ENCODE measurements at regions not wholly inside any gene's neighbourhood (a gene's known extent, or its start where the extent isn't known, plus 50 kb on each side); places are given as distances from the start of the nearest gene placed in this dataset.
"Not testable (repeated sequence)": the region's sequence is repeated elsewhere in the genome, so short reads cannot be mapped to it uniquely, and the experiment has no call there.

GRCh38 chr2:129829588-129829987, 149.9 kb upstream of the RAB6C start:
- DNase-seq (ENCODE audit: low spot score) = no peak

GRCh38 chr2:129831018-129831417, 148.4 kb upstream of the RAB6C start:
- no peak for DNase-seq (ENCODE audit: low spot score)

- DNase-seq (ENCODE audit: low spot score) = not testable (repeated sequence)
Measured at GRCh38 chr2:129833465-129833864, 146.0 kb upstream of the RAB6C start.

GRCh38 chr2:129847043-129847442, 132.4 kb upstream of the RAB6C start:
- no peak for DNase-seq (ENCODE audit: low spot score)

GRCh38 chr2:129849559-129850160, 129.8 kb upstream of the RAB6C start:
- peak; percentile 25 for DNase-seq (ENCODE audit: low spot score)

- no peak for DNase-seq (ENCODE audit: low spot score)
Measured at GRCh38 chr2:129857200-129857599, 122.3 kb upstream of the RAB6C start.

GRCh38 chr2:129859175-129859574, 120.3 kb upstream of the RAB6C start:
- DNase-seq (ENCODE audit: low spot score) = no peak

GRCh38 chr2:129860088-129860487, 119.4 kb upstream of the RAB6C start:
- DNase-seq (ENCODE audit: low spot score) = no peak

GRCh38 chr2:129861666-129862288, 117.7 kb upstream of the RAB6C start:
- DNase-seq (ENCODE audit: low spot score) = no peak

- no peak for DNase-seq (ENCODE audit: low spot score)
Measured at GRCh38 chr2:129862668-129863067, 116.8 kb upstream of the RAB6C start.

GRCh38 chr2:129863350-129863749, 116.1 kb upstream of the RAB6C start:
- DNase-seq (ENCODE audit: low spot score) = no peak

- DNase-seq (ENCODE audit: low spot score) = no peak
Measured at GRCh38 chr2:129864719-129865118, 114.7 kb upstream of the RAB6C start.

GRCh38 chr2:129865976-129866375, 113.5 kb upstream of the RAB6C start:
- no peak for DNase-seq (ENCODE audit: low spot score)

GRCh38 chr2:129866391-129866790, 113.1 kb upstream of the RAB6C start:
- DNase-seq (ENCODE audit: low spot score) = no peak

GRCh38 chr2:129868151-129868550, 111.3 kb upstream of the RAB6C start:
- no peak for DNase-seq (ENCODE audit: low spot score)

- DNase-seq (ENCODE audit: low spot score) = no peak
Measured at GRCh38 chr2:129870685-129871241, 108.7 kb upstream of the RAB6C start.

- DNase-seq (ENCODE audit: low spot score) = no peak
Measured at GRCh38 chr2:129872446-129872845, 107.0 kb upstream of the RAB6C start.

GRCh38 chr2:129876541-129876940, 102.9 kb upstream of the RAB6C start:
- DNase-seq (ENCODE audit: low spot score) = no peak

GRCh38 chr2:129877289-129877741, 102.2 kb upstream of the RAB6C start:
- DNase-seq (ENCODE audit: low spot score) = peak; percentile 49

- no peak for DNase-seq (ENCODE audit: low spot score)
Measured at GRCh38 chr2:129877795-129878775, 101.4 kb upstream of the RAB6C start.

- DNase-seq (ENCODE audit: low spot score) = no peak
Measured at GRCh38 chr2:129879614-129880180, 99.8 kb upstream of the RAB6C start.

- no peak for DNase-seq (ENCODE audit: low spot score)
Measured at GRCh38 chr2:129880309-129880708, 99.2 kb upstream of the RAB6C start.

Data from HuH-7.5 (cell line).